Epithelial cell of proximal tubule (primary cell): ENCODE measurements at regions not wholly inside any gene's neighbourhood (a gene's known extent, or its start where the extent isn't known, plus 50 kb on each side); places are given as distances from the start of the nearest gene placed in this dataset.

Experiments used
- DNase-seq: peaks from one replicate; pipeline ENCODE4 v3.0.0-alpha.2; 2011; ENCODE audit warnings: low read depth
- H3K4me3 ChIP-seq: 2 replicates; pipeline ENCODE4 v1.5.1; 2011; ENCODE audit warnings: low read depth, mild to moderate bottlenecking, low read length
- TF ChIP-seq, protein P1 (sequence below): conservative IDR thresholded peaks from 2 replicates; pipeline ENCODE4 v1.5.1; 2012; ENCODE audit warnings: low read depth, mild to moderate bottlenecking, low read length

DNA sequence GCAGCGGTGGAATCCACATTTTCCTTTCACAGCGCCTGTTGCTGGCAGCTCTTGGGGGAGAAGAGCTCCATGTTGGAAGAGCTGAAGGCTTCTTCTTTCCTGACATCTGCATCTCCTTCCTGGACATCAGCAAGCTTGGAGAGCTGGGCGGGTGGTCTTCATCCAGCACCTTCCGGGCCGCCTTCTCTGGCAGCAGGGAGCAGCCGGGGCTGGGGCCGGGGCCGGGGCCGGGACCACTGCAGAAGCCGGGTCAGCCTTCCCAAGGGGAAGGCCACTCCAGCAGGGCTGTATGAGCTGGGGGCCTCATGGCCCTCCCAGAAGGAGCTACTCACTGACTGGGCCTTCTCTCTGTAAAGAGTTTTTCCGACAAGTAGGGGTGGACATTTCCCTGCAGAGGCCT lies 787.5 kb downstream of the TLE4 start:
- DNase-seq: no peak
- no peak overlapping the region for H3K4me3 ChIP-seq
- TF ChIP-seq, protein P1, sequence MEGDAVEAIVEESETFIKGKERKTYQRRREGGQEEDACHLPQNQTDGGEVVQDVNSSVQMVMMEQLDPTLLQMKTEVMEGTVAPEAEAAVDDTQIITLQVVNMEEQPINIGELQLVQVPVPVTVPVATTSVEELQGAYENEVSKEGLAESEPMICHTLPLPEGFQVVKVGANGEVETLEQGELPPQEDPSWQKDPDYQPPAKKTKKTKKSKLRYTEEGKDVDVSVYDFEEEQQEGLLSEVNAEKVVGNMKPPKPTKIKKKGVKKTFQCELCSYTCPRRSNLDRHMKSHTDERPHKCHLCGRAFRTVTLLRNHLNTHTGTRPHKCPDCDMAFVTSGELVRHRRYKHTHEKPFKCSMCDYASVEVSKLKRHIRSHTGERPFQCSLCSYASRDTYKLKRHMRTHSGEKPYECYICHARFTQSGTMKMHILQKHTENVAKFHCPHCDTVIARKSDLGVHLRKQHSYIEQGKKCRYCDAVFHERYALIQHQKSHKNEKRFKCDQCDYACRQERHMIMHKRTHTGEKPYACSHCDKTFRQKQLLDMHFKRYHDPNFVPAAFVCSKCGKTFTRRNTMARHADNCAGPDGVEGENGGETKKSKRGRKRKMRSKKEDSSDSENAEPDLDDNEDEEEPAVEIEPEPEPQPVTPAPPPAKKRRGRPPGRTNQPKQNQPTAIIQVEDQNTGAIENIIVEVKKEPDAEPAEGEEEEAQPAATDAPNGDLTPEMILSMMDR: no peak

DNA sequence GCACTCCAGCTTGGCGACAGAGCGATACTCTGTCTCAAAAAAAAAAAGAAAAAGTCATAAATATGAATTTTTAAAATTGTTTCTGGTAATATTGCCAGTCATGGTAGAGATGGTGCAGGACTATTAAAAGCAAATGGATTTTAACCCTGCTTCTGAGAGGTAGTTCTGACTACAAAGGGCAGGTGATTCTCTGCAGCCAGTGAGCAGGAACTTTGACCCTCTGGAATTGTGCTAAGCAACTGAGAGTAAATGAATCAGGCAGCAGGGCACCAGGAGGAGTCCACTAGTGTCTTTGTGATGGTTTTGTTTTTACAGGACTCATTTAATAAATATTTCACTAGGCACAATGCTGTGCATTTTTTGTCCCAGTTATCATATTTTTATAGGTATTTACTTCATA lies 781.2 kb downstream of the TLE4 start:
- no peak for DNase-seq
- TF ChIP-seq, protein P1: no peak
- no peak overlapping the region for H3K4me3 ChIP-seq

DNA sequence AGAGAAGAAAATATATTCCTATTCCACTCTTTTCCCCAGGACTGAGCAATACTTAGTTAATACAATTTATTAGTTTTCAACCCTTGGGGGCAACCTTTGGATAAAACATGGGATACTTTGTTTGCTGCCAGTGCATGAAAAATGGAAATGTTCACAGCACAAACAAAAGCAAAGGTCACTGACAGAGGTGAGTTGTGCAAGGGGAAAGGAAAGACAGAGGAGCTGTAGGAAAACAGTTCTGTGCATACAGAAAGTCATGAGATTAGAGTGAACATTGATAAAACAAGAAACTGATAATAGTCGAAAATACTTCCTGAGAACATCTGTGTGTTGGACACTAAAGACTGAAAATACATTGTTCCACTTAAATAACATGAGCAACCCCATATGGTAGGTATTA lies 779.8 kb downstream of the TLE4 start:
- TF ChIP-seq, protein P1: no peak
- no peak for DNase-seq
- no peak overlapping the region for H3K4me3 ChIP-seq

DNA sequence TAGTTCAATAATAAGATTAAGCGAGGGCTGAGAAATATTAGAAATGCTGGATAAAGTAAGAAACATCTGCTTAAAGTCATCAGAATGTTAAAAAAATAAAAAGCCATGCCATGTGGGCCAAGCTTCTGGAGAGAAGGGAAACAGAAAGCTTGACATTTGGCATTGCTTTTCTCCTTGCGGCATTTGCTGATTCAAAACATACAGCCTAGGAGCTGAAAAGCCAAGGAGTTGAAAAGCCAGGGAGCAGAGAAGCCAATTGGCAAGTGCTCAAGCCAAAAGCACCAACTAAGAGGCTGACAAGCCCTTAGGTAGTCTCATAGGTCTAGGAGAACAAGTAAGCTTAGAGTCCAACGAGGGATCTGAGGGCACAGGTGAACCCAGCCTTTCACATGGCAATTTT lies 754.3 kb downstream of the TLE4 start:
- TF ChIP-seq, protein P1: no peak
- no peak for DNase-seq
- no peak overlapping the region for H3K4me3 ChIP-seq

DNA sequence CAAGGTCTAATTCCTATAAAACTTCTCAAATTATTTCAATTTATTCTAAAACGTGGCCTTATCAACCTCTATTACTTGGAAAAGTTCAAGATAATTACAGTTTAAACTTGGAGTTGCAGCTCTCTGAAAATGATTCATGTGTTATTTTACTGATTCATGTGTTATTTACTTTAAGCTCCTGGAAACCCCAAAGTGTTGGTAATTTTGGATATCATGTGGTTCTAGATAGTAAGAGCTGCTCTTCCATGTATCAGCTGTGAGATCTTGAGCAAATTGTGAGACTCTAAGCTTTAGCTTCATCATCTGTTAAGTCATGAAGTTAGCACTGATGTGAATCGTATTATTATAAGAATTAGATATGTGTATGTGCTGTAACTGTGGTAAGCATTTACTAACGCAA lies 749.2 kb downstream of the TLE4 start:
- DNase-seq: no peak
- H3K4me3 ChIP-seq: no peak overlapping the region
- TF ChIP-seq, protein P1: no peak

DNA sequence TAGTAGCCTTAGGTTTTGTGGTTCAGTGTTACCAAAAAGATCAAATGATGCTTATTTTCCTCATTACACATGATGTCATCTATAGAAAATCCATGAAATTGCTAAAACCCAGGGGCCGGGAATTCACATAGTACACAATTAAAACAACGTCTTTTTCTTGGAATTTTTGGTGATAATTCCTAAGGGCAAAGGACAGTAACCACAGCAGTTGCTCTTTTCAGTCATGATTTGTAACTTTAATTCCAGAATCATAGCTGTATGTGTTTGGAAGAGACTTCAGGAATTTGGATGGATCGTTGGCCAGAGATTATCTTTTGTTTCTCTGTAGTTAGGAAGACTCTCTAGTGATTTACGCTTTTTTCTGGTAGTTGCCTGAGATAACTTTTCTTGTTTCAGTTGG lies 748.7 kb downstream of the TLE4 start:
- no peak overlapping the region for H3K4me3 ChIP-seq
- TF ChIP-seq, protein P1: no peak
- DNase-seq: no peak

DNA sequence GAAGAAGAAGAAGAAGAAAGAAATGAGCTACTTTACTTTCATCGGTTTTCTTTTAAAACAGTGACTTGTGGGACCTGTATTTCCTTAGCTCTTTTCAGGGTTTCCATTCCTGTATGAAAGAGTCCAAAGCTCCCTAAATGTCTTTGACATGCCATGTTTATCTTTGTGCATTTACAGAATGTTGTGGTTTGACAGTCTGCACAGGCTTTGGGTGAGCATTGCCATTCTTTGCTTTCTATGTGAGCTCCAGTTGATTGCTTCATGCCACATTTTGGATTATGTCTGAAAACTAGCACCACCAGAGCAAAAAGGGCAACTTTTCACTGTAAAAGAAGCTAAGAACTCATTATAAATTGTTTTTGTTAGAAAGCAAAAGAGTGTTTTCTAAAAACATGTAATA lies 733.4 kb downstream of the TLE4 start:
- no peak for DNase-seq
- TF ChIP-seq, protein P1: no peak
- H3K4me3 ChIP-seq: no peak overlapping the region
